ENCODE measurements at regions not wholly inside any gene's neighbourhood (a gene's known extent, or its start where the extent isn't known, plus 50 kb on each side); places are given as distances from the start of the nearest gene placed in this dataset.

DNA sequence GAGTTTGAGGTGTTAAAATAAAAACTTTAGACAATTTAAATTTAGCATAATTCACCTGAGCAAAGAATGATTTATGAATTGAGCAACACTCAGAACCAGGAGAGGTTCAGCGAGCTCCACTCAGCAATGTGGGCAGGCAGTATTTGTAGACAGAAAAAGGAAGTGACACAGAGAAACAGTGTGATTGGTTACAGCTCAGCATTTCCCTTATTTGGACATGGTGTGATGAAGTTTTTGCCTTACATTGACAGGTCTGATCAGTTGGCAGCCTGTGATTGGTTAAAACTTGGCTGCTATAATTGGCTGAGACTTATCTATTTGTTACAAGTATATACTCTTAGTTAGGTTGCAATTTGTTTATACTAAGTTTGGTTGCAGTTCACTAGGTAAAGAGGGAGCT lies 621.2 kb upstream of the PRMT6 start:
- H3K27me3 Mint-ChIP-seq (ENCODE audit: low read depth, poor library complexity) = no peaks in the 10 kb centered on the region
- TF ChIP-seq, protein P1, sequence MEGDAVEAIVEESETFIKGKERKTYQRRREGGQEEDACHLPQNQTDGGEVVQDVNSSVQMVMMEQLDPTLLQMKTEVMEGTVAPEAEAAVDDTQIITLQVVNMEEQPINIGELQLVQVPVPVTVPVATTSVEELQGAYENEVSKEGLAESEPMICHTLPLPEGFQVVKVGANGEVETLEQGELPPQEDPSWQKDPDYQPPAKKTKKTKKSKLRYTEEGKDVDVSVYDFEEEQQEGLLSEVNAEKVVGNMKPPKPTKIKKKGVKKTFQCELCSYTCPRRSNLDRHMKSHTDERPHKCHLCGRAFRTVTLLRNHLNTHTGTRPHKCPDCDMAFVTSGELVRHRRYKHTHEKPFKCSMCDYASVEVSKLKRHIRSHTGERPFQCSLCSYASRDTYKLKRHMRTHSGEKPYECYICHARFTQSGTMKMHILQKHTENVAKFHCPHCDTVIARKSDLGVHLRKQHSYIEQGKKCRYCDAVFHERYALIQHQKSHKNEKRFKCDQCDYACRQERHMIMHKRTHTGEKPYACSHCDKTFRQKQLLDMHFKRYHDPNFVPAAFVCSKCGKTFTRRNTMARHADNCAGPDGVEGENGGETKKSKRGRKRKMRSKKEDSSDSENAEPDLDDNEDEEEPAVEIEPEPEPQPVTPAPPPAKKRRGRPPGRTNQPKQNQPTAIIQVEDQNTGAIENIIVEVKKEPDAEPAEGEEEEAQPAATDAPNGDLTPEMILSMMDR (IDR thresholded peaks at IDR 0.05) = no peak
- H3K4me3 Mint-ChIP-seq = no peak overlapping the region
- no peaks in the 10 kb centered on the region for H3K4me1 Mint-ChIP-seq
- H3K9me3 Mint-ChIP-seq = no peaks in the 10 kb centered on the region
- H3K27ac Mint-ChIP-seq = no peak overlapping the region
- no peaks in the 10 kb centered on the region for H3K36me3 Mint-ChIP-seq (ENCODE audit: low read depth)
- no peak for DNase-seq

DNA sequence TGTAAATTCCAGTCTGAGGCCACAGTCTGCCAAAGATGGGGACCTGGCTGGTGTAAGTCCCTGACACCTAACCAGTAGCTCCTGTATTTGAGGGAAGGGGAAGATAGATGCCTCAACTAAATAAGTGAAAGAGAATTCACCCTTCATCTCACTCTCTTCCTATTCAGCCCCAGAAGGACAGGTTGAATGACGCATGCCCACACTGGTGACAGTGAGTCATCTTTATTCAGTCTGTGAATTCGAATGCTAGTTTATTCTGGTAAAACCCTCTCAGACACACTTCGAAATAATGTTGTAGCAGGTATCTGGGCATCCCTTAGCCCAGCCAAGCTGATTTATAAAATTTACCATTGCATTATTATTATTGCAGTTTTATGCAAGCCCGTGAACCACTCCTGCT lies 617.0 kb upstream of the PRMT6 start:
- no peak overlapping the region for H3K27ac Mint-ChIP-seq
- TF ChIP-seq, protein P1 (IDR thresholded peaks at IDR 0.05) = no peak
- no peak for DNase-seq
- no peaks in the 10 kb centered on the region for H3K9me3 Mint-ChIP-seq
- H3K4me3 Mint-ChIP-seq = no peak overlapping the region
- no peaks in the 10 kb centered on the region for H3K4me1 Mint-ChIP-seq
- H3K27me3 Mint-ChIP-seq (ENCODE audit: low read depth, poor library complexity) = no peaks in the 10 kb centered on the region
- no peaks in the 10 kb centered on the region for H3K36me3 Mint-ChIP-seq (ENCODE audit: low read depth)

DNA sequence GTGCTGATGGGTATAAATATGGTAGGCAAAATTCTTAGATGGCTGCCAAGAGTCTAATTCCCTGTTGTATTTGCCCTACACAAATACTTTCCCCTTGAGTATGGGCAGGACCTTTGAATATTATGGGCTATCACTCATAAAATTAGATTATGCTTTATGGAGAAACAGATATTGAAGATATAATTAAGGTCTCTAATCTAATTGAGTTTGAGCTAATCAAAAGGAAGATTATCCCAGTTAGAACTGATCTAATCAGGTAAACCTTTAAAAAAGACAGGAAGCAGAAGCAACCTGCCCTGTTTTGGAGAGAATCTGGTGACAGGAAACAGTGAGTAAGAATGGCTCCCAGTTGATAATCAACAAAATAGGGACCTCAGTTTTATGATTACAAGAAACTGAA lies 609.0 kb upstream of the PRMT6 start:
- Mint-ChIP-seq H3K36me3 (ENCODE audit: low read depth) (no peaks in the 10 kb centered on the region), H3K4me3 (no peak overlapping the region), H3K27me3 (ENCODE audit: low read depth, poor library complexity) (no peaks in the 10 kb centered on the region), H3K4me1 (no peaks in the 10 kb centered on the region), H3K9me3 (no peaks in the 10 kb centered on the region), H3K27ac (no peak overlapping the region)
- TF ChIP-seq, protein P1 (IDR thresholded peaks at IDR 0.05) = no peak
- DNase-seq = no peak

DNA sequence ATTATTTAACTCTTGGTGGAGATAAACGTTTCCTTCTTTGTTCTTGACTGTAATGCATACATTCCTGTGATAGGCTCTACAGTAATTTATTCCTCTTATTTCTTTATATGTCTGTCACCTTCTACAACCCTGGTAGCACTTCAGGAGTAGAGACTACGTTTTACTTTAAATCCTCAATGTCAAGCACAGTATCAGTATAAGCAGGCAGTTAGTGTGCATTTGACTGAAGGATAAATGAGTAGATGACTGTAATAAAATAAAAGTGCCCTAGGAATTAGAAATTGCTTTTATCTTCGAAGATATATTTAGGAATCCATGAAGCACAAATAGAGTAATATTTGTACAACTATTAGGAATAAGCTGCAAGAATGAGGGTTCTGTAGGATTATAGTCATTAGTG lies 599.6 kb upstream of the PRMT6 start:
- Mint-ChIP-seq H3K36me3 (ENCODE audit: low read depth) (no peaks in the 10 kb centered on the region), H3K27me3 (ENCODE audit: low read depth, poor library complexity) (no peaks in the 10 kb centered on the region), H3K9me3 (no peaks in the 10 kb centered on the region), H3K27ac (no peak overlapping the region), H3K4me3 (no peak overlapping the region), H3K4me1 (no peaks in the 10 kb centered on the region)
- TF ChIP-seq, protein P1 (IDR thresholded peaks at IDR 0.05) = no peak
- no peak for DNase-seq

DNA sequence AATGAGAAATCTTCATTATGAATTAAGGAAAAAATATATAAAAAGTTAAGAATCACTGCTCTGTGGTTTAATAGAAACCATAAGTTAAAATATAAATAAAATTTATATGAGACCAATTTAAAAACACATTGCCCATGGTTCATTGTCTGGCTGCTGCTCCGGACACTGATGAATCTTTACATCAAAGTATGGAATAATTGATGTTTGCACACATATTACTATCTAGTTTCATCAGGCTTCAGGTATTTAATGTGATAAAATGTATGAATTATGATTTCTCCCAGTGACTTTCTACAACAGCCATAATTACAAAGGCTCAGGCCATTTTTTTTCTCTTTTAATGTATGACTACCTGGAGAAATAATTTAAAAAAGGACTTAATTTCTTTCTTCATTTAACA lies 599.1 kb upstream of the PRMT6 start:
- Mint-ChIP-seq H3K4me1 (no peaks in the 10 kb centered on the region), H3K36me3 (ENCODE audit: low read depth) (no peaks in the 10 kb centered on the region), H3K9me3 (no peaks in the 10 kb centered on the region), H3K27ac (no peak overlapping the region), H3K4me3 (no peak overlapping the region), H3K27me3 (ENCODE audit: low read depth, poor library complexity) (no peaks in the 10 kb centered on the region)
- TF ChIP-seq, protein P1 (IDR thresholded peaks at IDR 0.05) = no peak
- DNase-seq = no peak

DNA sequence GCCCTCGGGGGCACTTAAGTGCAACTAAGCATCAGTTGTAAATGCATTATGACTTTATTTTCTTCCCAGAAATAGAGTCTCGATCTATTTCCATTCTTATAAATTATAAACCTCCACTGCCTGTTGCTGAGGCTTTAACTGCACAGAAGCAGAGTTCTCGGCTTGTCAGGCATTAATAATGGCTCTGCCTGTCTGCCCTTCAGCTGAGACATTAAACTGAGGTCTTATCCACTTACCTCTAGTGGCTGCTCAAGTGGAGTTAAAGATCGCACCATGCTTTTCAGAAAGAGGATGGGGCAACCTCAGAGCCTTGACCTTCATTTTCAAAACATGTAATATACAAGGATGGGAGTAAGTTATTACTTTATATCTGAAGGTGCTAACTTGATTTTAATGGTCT lies 597.6 kb upstream of the PRMT6 start:
- H3K36me3 Mint-ChIP-seq (ENCODE audit: low read depth) = no peaks in the 10 kb centered on the region
- no peak for DNase-seq
- H3K27ac Mint-ChIP-seq = no peak overlapping the region
- no peaks in the 10 kb centered on the region for H3K9me3 Mint-ChIP-seq
- no peak overlapping the region for H3K4me3 Mint-ChIP-seq
- H3K4me1 Mint-ChIP-seq = no peaks in the 10 kb centered on the region
- H3K27me3 Mint-ChIP-seq (ENCODE audit: low read depth, poor library complexity) = no peaks in the 10 kb centered on the region
- TF ChIP-seq, protein P1 (IDR thresholded peaks at IDR 0.05) = no peak

Data from nephron progenitor cell (in vitro differentiated cells).